GM19397 (cell line): ENCODE measurements at regions not wholly inside any gene's neighbourhood (a gene's known extent, or its start where the extent isn't known, plus 50 kb on each side); places are given as distances from the start of the nearest gene placed in this dataset.

ENCODE experiments used
- ATAC-seq: cut with Tn5 transposase; IDR thresholded peaks from one replicate; pipeline ENCODE4 v1.9.1; 2021; ENCODE audit warnings: mild to moderate bottlenecking, moderate library complexity; ENCODE audit not compliant: unreplicated experiment

DNA sequence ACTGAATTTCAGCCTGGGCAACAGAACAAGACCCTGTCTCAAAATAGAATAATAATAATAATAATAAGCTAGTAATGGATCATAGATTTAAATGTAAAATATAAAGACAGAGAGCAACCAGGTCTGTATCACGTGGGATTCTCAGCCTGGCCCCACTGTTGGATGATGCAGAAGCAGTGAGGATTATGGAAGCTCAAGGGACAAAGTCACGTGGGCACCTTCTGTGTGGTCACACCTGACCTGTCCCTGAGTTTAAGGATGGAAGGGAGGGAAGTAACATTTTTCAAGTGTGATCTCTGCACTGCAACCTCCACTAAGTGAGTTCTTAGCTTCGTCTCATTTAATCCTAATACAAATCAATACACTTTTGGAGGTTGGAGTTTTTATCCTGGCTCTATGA is 212.5 kb upstream of the IER5L start:
- ATAC-seq, result no peak

DNA sequence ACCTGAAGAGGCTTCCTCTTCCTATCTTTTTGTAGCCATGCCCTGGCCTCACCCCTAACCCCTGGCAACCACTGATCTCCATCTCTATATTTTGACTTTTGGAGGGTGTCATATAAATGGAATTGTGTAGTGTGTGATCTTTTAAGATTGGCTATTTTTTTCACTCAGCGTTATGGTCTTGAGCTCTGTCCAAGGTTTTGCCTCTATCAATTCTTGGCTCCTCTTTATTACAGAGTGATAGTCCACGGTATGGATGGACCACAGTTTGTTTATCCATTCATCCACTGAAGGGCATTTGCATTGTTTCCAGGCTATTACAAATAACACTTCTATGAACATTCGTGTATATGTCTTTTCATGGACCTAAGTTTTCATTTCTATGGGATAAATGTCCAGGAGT is 209.8 kb upstream of the IER5L start:
- ATAC-seq, result no peak

DNA sequence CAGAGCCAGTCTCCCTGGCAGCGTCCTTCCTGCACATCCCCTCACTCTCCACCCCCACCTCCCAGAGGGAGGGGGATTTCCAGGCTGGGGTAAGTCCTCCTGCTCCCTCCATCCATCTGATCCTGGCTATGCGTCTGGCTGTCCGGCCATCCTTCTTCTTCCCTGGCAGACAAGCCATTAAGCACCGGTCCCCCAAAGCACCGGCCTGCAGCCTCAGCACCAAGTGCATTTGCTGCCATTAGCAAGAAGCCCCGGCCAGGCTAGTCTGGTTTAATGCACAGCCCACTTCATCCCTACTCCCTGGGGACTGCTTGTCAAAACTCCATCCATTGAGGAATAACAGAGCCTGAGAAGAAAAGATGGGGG is 208.7 kb upstream of the IER5L start:
- no peak for ATAC-seq

DNA sequence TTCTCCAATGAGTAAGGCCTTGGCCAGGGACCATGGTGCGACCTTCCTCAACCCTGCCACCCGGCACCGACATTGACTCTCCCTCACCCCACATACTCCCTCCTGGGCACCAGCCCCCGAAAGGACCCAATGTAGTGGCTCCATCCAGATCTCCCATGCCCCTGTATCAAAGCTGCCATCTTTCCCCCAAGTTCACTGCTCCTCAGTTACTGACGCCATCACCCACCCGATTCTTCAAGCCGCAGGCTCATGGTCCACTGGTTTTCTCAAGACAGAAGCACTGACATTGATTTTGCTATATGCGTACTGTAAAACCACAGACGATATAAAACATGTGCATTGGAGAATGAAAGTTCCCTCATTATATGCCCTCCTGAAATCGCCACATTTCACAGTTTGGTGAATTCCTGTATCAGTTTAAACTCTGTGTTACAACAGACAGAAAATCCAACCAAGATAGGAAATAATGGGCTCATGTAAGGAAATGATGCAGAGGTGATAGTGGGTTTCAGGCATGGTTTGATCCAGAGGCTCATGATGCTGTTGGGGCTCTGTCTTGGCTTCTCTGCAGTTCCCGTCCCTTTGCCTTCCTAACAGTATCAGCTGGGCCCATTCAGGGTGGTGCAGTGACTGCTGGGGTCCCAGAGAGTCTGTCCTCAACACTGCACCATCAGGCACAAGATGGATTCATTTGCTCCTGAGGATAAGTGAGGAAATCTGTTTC is 207.3 kb upstream of the IER5L start:
- ATAC-seq, result no peak

DNA sequence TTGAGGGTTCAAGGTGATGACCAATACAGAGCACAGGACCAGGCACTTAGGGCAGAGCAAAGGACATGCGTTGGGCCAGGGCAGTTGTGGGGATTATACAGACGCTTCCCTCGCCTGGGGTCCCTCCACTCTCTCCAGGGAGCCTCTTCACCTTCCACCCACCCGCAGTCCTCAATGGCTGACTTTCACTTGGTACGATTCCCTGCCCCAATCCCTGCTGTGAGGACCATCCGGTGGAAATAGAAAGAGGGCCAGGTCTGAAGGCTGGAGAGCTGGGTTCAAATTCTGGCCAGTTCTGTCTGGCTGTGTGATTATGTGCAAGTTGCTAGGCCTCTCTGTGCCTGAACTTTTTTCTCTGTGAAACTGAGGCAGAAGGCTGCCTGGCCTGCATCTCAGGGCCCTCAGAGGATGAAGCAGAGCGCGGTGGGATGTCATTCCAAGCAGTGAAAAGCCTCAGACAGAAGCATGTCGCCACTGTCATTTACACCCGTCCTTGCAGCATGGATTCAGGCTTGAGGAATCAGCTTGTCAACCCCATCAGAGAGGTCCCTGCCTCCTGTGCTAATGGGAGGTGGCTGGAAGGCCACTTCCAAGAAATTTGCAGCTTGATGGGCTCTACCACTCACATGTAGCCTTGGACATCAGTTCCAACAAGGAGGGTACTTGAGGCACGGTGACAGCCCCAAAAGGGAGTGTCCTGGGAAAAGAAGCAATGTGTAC is 206.6 kb upstream of the IER5L start:
- ATAC-seq, result no peak

DNA sequence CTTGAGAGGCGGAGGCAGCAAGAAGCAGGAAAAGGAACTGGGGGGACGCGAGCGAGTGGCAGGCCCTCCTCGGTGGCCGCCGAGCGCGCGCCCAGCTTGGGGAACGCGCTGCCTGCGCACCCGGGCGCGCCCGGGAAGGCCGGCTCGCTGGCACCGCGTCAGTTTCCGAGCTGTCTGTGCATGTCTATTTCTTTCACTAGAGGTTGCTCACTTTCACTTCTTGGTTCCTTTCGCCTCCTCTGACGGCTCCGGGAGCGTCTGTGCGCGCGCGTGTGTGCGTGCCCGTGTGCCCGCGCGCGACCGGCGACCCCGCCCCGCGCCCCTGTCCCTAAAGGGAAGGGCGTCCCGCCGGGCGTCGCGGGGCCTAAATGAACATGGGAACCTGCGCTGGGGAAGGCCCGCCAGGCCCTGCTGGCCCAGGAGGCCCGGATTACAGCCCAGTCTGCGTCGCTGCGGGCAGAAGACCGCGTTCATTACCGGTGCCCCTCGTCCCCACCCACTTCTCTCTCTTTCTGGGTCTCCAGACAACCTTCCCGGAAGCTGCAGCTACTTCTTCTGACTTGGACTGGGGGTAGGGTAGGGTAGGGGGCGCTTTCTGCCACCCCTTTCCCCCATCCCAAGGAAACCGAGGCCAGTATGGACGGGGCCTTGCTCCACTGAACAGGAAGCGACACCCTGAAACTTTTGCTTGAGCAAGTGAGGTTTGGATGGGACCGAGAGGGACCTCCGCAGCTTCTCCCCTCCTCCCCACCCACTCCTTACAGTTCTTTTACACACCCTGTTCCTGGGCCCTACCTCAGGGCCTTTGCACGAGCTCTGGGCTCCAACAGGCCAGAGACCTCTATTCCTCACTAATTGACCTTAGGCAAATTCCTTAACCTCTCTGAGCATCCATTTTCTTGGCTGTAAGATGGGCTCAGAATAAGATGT is 205.8 kb upstream of the IER5L start:
- peak; percentile 77 for ATAC-seq

DNA sequence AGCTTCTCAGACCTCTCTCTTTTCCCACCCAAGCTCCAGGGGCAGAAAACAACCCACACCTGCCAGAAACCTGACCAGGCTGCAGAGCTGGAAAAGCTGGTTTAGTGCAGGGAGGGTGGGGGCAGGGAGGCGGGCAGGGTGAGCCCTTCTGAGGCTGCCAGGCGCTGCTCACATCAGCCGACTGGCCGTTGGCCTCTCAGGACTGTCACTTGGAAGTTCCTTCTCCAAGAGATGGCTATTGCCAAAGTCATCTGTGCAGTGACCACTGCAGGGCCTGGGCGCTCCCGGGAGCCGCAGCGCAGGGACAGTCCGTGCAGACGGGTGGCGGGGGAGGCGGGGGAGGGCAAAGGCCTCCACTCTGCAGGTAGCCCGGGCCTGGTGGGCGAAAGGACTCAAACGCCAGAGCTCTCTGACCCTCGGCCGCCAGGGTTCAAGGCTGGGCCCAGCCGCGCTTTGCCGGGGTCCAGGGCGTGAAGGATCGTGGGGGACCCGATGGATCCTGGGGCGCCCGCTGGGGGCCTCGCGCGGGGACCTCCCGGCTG is 205.0 kb upstream of the IER5L start:
- no peak for ATAC-seq

DNA sequence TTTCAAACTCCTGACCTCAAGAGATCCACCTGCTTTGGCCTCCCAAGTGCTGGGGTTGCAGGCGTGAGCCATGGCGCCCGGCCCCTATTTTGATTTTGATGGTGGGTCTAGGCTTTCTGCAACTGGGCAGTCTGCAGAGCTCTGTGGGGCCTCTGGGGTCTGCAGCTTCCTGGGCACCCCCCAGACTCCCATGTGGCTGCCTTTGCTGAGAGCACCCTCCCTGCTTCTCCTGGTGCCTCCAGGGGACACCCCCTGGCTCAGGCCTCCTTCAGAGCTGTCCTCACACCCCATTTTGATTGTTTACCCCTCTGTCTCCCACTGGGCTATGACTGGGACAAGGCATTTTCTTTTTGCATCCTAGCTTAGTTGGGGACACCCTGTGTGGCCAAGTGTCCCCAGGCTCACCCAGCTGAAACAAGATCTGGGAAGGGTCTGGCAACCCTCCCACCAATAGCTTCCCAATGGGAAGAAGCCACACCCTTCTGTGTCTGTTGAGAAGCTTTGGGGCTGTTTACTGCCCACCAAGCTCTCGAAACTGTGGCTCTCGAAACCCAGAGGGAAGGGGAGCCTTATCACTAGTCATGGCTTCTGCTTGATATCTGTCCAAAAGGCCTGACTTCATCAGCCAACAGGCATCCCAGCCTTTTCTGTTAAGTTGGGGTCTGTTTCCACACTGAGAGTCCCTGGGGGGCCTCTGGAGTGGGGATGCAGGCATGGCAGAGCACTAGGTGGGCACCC is 204.4 kb upstream of the IER5L start:
- ATAC-seq, result no peak

DNA sequence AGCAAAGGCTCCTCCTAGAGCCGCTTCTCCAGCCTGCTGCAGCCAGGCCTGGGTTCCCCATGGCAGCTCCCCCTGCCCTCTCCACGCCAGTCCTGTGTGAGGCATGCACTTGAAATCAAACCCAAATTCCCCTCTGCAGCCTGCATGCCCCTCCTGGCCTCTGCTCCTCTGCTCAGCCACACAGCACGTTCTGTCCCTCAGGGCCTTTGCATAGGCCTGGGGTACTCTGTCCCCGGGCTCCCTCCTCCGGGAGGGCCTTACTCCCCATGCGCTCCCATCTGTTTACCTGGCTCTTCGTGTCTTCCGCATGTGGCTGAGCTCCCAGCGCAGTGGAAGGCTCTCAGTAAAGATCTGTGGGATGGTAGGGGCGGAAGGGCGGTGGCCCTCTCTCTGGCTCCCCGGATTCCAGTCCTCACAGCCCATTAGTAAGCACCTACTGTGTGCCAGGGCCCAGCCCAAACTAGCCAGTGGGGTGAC is 203.5 kb upstream of the IER5L start:
- ATAC-seq, result no peak

DNA sequence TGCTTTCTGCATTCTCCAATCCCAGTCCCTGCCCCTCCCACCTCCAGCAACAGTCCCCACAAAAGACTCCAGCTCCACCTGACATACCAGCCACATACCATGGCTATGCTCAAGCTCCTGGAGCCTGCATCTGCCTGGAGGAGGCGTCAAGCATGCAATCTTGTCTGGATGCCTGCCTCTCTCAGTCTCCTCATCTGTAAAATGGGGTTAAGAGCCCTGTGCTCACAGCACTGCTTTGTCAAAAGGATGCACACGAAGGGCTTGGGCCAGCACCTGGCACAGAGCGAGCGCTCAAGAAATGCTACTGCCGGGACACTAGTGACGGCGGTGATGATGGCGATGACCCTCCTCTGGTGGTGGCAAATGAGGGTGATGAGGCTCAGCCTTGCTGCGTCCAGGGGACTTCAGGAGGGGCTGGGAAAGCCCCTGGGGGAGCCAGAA is 202.9 kb upstream of the IER5L start:
- no peak for ATAC-seq

DNA sequence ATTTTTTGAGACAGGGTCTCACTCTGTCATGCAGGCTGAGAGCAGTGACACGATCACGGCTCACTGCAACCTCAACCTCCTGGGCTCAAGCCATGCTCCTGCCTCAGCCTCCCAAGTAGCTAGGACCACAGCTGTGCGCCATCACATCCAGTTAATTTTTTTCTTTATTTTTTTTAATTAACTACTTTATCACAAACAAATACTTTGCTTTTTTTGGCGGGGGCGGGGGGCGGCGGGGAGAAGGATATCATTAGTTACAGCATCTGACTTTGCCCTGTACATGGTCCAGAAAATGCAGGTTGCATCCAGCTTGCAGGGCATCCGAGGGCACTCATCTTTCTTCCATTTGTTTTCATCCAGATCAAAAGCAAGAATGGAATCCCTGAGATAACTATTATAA is 201.8 kb upstream of the IER5L start:
- no peak for ATAC-seq

DNA sequence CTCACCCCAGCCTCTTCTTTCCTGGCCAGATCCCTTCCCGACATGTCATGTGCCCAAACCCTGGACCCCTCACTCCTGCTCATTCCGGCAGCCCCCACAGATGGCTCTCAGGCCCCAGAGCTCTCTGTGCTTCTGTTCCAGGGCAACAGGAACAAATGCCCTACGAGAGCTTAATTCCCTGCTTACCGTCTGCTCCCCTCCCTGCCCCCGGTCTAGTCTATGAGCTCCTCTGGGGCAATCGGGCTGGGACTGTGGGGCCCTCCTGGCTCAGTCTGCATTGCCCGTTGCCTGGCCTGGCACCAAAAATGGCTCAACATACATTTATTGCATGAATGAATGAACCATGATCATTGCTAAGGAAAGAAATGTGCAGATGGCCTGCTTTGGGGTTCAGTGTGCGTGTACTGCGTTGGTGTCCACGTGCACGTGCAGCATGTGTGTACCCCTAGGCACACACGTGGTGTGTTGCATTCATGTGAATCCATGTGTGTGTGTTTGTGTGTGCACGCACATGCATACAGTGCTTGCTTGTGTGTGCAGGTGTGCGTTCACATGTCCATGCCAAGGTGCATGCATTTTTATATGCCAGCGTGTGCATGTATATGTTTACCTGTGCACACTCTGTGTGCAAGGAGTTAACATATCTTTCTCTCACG is 201.2 kb upstream of the IER5L start:
- no peak for ATAC-seq

DNA sequence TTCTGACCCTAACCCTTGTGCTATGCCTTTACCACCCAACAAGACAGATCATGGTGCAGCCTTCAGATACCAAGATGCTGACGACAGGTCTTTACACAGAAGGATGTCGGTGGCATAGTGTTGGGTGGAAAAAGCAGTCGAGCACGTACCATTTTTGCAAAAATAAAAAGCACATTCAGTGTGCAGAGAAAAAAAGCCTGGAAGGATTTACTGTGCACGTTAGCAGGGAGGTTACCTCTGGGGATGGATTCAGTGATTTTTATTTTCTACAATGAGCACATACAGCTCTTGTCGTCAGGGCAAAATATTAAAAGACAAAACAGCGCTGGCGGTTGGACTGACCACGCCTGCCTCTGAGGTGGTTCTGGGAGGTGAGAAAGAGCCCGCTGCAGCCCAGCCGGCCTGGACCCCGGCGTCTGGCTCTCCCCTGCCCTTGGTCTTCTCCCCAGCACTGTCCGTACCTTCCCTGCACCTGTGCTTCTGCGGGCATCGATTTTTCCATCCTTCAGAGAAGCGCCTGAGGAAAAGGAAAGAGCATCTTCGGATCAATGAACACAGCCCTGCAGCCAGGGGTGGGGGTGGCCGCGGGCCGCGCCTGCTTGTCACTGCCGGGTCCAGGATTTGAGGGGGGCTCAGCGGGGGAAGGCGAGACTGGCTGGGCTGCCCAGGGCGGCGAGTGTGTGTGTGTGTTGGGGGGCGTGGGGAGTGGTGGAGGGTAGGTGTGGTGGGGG is 200.0 kb upstream of the IER5L start:
- ATAC-seq, result no peak

DNA sequence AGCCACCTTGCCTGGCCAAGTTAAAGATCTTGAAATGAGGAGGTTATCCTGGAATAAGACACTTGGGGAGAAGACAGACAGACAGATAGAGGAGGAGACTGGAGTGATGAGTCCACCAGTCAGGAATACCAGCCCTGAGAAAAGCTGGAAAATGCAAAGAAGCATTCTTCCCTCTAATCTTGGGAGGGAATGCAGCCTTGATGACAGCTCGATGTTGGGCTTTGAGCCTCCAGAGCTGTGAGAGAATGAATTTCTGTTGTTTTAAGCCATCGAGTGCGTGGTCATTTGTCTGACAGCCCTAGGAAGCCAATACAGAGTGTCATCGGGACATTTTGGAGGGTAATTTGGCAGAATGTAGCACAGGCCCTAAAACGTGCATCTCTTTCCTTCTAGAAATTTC is 199.1 kb upstream of the IER5L start:
- ATAC-seq, result no peak

DNA sequence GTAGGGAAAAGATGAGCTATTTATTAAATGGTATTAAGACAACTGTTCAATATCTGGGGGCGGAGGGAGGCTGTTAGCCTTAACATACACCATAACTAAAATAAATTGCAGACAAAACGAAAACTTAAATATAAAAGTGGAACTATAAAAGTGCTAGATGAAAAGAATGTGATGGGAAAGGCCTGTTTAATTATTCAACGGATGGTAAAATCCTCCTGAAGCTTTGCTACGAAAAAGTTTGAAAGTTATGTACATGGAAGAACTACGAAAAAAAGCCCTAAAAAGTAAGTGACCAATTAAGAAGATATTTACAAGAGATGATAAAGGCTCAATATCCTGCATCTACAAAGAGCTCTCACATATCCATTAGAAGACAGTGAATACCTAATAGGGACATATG is 197.8 kb upstream of the IER5L start:
- no peak for ATAC-seq

DNA sequence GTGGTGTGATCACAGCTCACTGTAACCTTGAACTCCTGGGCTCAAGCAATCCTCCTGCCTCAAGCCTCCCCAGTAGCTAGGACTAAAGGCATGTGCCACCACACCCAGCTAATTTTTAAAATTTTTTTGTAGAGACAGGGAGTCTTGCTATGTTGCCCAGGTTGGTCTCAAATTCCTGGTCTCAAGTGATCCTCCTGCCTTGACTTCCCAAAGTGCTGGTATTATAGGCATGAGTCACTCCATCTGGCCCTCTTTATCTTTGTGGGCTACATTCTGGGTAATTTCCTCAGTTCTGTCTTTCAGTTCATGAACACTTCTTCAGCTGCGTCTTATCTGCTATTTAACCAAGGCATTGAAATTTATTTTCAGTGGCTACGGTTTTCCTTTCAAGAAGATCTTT is 196.6 kb upstream of the IER5L start:
- ATAC-seq, result no peak

DNA sequence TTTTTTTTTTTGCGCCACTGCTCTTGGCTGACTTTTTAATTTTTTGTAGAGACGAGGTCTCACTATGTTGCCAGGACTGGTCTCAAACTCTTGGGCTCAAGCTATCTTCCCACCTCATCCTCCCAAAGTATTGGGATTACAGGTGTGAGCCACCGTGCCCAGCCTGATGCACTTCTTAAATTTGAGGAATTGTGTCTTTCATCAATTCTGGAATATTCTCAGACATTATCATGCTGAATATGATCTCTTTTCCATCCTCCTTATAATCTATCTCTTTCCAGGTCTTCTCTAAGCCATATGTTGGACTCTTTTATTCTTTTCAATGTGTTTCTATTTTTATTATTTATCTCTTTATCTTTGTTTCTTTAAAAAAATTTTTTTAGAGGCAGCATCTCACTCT is 196.2 kb upstream of the IER5L start:
- ATAC-seq, result no peak

DNA sequence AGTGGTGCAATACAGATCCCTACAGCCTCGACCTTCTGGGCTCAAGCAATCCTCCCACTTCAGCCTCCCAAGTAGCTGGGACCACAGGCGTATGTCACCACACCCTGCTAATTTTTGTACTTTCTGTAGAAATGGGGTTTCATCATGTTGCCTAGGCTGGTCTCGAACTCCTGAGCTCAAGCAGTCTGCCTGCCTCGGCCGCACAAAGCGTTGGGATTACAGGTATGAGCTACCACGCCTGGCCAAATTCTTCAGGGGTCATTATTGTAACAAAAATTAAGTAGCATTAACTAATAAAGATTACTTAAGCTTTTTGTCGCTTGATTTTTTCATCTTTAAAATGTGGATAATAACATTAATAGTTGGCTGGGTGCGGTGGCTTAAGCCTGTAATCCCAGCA is 195.3 kb upstream of the IER5L start:
- ATAC-seq, result no peak

DNA sequence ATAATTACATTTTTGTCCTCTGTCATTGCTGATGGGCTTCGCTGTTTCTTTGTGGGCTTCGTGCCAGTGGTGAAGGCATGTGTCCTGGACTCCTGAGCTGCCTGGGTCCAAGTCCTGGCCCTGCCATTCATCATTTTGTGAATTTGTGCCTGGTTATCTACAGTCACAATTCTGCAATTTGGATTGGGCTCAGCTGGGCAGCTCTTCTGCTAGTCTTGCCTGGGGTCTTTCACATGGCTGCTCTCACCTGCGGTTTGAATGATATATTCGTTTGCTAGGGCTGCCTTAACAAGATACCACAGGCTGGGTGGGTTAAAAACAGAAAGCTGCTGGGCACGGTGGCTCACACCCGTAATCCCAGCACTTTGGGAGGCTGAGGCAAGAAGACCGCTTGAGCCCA is 192.7 kb upstream of the IER5L start:
- no peak for ATAC-seq
